COLO668 (cell line): ENCODE measurements at regions not wholly inside any gene's neighbourhood (a gene's known extent, or its start where the extent isn't known, plus 50 kb on each side); places are given as distances from the start of the nearest gene placed in this dataset.

Experiments used
- DNase-seq: peaks from one replicate; lab custom pipeline; 2025; ENCODE audit not compliant: unreplicated experiment; lab: John Stamatoyannopoulos, UW

GRCh38 chr2:20539776-20540586 lies 93.1 kb downstream of the RHOB start:
- DNase-seq, result no peak

GRCh38 chr2:20540587-20541293 lies 93.9 kb downstream of the RHOB start:
- no peak for DNase-seq

- no peak for DNase-seq
Observed at GRCh38 chr2:20541294-20541640, 94.4 kb downstream of the RHOB start.

GRCh38 chr2:20541651-20542050 lies 94.8 kb downstream of the RHOB start:
- DNase-seq, result no peak

GRCh38 chr2:20542269-20542668 lies 95.4 kb downstream of the RHOB start:
- DNase-seq, result no peak

- no peak for DNase-seq
Observed at GRCh38 chr2:20542746-20543468, 96.0 kb downstream of the RHOB start.

GRCh38 chr2:20543469-20544152 lies 96.7 kb downstream of the RHOB start:
- DNase-seq, result no peak

GRCh38 chr2:20544153-20544747 lies 97.4 kb downstream of the RHOB start:
- DNase-seq, result no peak

GRCh38 chr2:20549144-20549543 lies 101.8 kb downstream of the HS1BP3 start:
- DNase-seq, result no peak

GRCh38 chr2:20549691-20550348 lies 101.1 kb downstream of the HS1BP3 start:
- no peak for DNase-seq

- DNase-seq, result no peak
Observed at GRCh38 chr2:20551260-20551944, 99.5 kb downstream of the HS1BP3 start.

GRCh38 chr2:20551945-20552328 lies 99.0 kb downstream of the HS1BP3 start:
- DNase-seq, result no peak

- DNase-seq, result no peak
Observed at GRCh38 chr2:20552847-20553246, 98.1 kb downstream of the HS1BP3 start.

GRCh38 chr2:20553580-20553979 lies 97.3 kb downstream of the HS1BP3 start:
- no peak for DNase-seq

GRCh38 chr2:20555954-20556353 lies 94.9 kb downstream of the HS1BP3 start:
- no peak for DNase-seq

- DNase-seq, result no peak
Observed at GRCh38 chr2:20556756-20557155, 94.1 kb downstream of the HS1BP3 start.

- DNase-seq, result no peak
Observed at GRCh38 chr2:20557226-20557625, 93.7 kb downstream of the HS1BP3 start.

GRCh38 chr2:20557635-20558034 lies 93.3 kb downstream of the HS1BP3 start:
- DNase-seq, result no peak

GRCh38 chr2:20558391-20559150 lies 92.3 kb downstream of the HS1BP3 start:
- DNase-seq, result no peak
